Uterus (tissue), 2 donors: ENCODE measurements at regions not wholly inside any gene's neighbourhood (a gene's known extent, or its start where the extent isn't known, plus 50 kb on each side); places are given as distances from the start of the nearest gene placed in this dataset.

ENCODE experiments used
- POLR2A ChIP-seq, 2 donors: fragments of 450-650 bp; IDR thresholded peaks; one replicate each; pipeline ENCODE4 v1.6.1; 2016; ENCODE audit warnings: antibody characterized with exemption in 2 of 2, mild to moderate bottlenecking in 1 of 2, moderate library complexity in 1 of 2
- TF ChIP-seq, protein P1 (sequence below), 4 experiments: fragments of 200-600 bp in 2 of 4; fragments of 450-650 bp in 2 of 4; sonication (generic) in 2 of 4; IDR thresholded peaks; one replicate each; pipeline ENCODE4 v1.5.1; 2016 to 2019; ENCODE audit warnings: antibody characterized with exemption in 4 of 4, mild to moderate bottlenecking in 2 of 4, moderate library complexity in 1 of 4

DNA sequence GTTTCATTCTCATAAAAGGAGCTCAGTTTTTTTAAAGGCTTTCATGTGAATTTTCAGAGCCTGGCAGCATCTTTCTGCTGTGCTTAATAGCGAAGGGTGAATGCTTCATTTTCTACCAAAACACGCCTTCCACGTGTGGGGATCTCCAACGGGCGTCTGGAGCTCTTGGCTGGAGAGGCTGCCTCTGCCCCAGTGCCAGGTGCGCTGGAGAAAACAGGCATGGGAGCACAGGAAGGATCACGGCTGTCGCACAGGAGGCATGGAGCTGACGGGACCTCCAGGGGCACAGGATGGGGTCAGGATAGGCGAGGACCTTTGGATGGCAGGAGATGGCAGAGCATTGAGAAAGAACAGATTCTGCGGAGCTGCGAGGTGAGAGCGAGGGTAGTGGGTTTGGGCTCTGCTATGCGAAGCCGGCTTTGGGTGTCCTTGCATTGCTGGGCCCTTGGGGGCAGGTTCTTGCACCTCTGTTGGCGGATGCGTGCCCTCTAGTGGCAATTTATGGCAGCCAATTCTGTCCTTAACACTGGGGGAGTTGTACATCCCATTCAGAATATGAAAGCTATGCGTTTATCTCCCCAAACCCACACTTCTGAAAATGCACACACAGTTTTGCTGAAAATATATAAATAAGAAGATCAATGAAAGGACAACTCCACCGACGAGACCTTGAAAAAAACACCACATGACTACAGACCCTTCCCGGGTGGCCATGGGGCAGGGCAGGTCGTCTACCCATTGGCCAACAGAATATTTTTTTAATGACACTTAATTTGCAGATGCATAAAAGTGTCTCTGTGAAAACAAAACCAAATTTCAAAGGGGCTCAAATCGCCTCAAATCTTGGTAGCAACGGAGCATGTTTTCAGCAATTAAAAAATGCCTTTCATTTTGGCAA lies 90.4 kb upstream of the SLC35G4 start:
- no peak for TF ChIP-seq POLR2A (IDR thresholded peaks at IDR 0.05)
- TF ChIP-seq, protein P1, sequence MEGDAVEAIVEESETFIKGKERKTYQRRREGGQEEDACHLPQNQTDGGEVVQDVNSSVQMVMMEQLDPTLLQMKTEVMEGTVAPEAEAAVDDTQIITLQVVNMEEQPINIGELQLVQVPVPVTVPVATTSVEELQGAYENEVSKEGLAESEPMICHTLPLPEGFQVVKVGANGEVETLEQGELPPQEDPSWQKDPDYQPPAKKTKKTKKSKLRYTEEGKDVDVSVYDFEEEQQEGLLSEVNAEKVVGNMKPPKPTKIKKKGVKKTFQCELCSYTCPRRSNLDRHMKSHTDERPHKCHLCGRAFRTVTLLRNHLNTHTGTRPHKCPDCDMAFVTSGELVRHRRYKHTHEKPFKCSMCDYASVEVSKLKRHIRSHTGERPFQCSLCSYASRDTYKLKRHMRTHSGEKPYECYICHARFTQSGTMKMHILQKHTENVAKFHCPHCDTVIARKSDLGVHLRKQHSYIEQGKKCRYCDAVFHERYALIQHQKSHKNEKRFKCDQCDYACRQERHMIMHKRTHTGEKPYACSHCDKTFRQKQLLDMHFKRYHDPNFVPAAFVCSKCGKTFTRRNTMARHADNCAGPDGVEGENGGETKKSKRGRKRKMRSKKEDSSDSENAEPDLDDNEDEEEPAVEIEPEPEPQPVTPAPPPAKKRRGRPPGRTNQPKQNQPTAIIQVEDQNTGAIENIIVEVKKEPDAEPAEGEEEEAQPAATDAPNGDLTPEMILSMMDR (IDR thresholded peaks at IDR 0.05): no peak
